Stomach (tissue), 4 donors: ENCODE measurements at regions not wholly inside any gene's neighbourhood (a gene's known extent, or its start where the extent isn't known, plus 50 kb on each side); places are given as distances from the start of the nearest gene placed in this dataset.

Experiments
- CTCF ChIP-seq, 7 experiments: fragments of 450-650 bp in 4 of 7; fragments of 200-600 bp in 3 of 7; sonication (generic) in 3 of 7; IDR thresholded peaks; one replicate each; pipeline ENCODE4 v1.5.1; 2016 to 2019; ENCODE audit warnings: antibody characterized with exemption in 7 of 7, control low read depth in 2 of 7, mild to moderate bottlenecking in 1 of 7
- EP300 ChIP-seq: sonication (generic); formaldehyde crosslinking; IDR thresholded peaks from one replicate; pipeline ENCODE4 v1.6.1; 2017; ENCODE audit warnings: antibody characterized with exemption
- POLR2A ChIP-seq, 4 donors: fragments of 450-650 bp; IDR thresholded peaks; one replicate each; pipeline ENCODE4 v1.6.1; 2016; ENCODE audit warnings: antibody characterized with exemption in 4 of 4, control low read depth in 2 of 4, mild to moderate bottlenecking in 1 of 4, moderate library complexity in 1 of 4

GRCh38 chr13:85879014-85879413 is 79.8 kb upstream of the SLITRK6 start:
- TF ChIP-seq POLR2A (IDR thresholded peaks at IDR 0.05): no peak
- no peak for TF ChIP-seq EP300
- TF ChIP-seq CTCF (IDR thresholded peaks at IDR 0.05): no peak
